RCC 7860 (cell line): ENCODE measurements at regions not wholly inside any gene's neighbourhood (a gene's known extent, or its start where the extent isn't known, plus 50 kb on each side); places are given as distances from the start of the nearest gene placed in this dataset.
"Not testable (repeated sequence)": the region's sequence is repeated elsewhere in the genome, so short reads cannot be mapped to it uniquely, and the experiment has no call there.

ENCODE experiments used
- DNase-seq: peaks from one replicate; pipeline ENCODE4 v3.0.0-alpha.2; 2015; ENCODE audit warnings: low spot score
- FAIRE-seq: peaks from 2 replicates; lab custom pipeline; 2012; peaks lifted over from hg19 to GRCh38; lab: Jason Lieb, UNC

GRCh38 chrX:437661-438390 is 51.1 kb upstream of the PPP2R3B start:
- DNase-seq = no peak
- FAIRE-seq = no peak

- DNase-seq (no peak), FAIRE-seq (no peak)
Observed at GRCh38 chrX:439241-439640, 52.5 kb upstream of the PPP2R3B start.

- FAIRE-seq = no peak
Observed at GRCh38 chrX:439719-440118, 53.0 kb upstream of the PPP2R3B start.

GRCh38 chrX:440636-441035 is 53.9 kb upstream of the PPP2R3B start:
- no peak for FAIRE-seq
- no peak for DNase-seq

More at GRCh38 chrX:439719-440118, 53.0 kb upstream of the PPP2R3B start:
- no peak for DNase-seq

GRCh38 chrX:443536-444210 is 57.0 kb upstream of the PPP2R3B start:
- FAIRE-seq (no peak), DNase-seq (no peak)

DNA sequence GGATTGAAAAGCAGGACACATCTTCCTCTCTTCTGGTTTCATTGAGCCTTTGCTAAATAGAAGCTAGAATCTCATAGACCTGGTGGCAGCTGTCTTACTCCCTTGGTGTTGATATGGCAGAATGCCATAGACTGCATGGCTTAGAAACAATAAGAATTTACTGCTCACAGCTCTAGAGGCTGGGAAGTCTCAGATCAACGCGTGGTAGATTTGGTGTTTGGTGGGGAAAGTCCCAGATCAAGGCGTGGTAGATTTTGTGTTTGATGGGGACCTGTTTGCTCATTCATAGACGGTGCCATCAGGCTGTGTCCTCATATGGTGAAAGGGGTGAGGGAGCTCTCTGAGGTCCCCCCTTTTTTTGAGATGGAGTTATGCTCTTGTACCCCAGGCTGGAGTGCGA is 57.6 kb upstream of the PPP2R3B start:
- DNase-seq = no peak
- no peak for FAIRE-seq

GRCh38 chrX:445727-446126 is 59.0 kb upstream of the PPP2R3B start:
- FAIRE-seq (no peak), DNase-seq (no peak)

- no peak for DNase-seq
Observed at GRCh38 chrX:446245-446644, 59.5 kb upstream of the PPP2R3B start.

GRCh38 chrX:447052-447451 is 60.3 kb upstream of the PPP2R3B start:
- no peak for DNase-seq
- FAIRE-seq = no peak

More at GRCh38 chrX:446245-446644, 59.5 kb upstream of the PPP2R3B start:
- FAIRE-seq = no peak

GRCh38 chrX:451750-452149 is 65.0 kb upstream of the PPP2R3B start:
- not testable (repeated sequence) for FAIRE-seq, DNase-seq

- DNase-seq (no peak), FAIRE-seq (no peak)
Observed at GRCh38 chrX:452598-452997, 65.9 kb upstream of the PPP2R3B start.

- DNase-seq, FAIRE-seq: not testable (repeated sequence)
Observed at GRCh38 chrX:454514-454913, 67.8 kb upstream of the PPP2R3B start.

- FAIRE-seq = no peak
- DNase-seq = no peak
Observed at GRCh38 chrX:455199-455598, 68.5 kb upstream of the PPP2R3B start.

- no peak for DNase-seq
- no peak for FAIRE-seq
Observed at GRCh38 chrX:455673-456072, 69.0 kb upstream of the PPP2R3B start.

- FAIRE-seq (no peak), DNase-seq (no peak)
Observed at GRCh38 chrX:456146-456545, 69.4 kb upstream of the PPP2R3B start.

DNA sequence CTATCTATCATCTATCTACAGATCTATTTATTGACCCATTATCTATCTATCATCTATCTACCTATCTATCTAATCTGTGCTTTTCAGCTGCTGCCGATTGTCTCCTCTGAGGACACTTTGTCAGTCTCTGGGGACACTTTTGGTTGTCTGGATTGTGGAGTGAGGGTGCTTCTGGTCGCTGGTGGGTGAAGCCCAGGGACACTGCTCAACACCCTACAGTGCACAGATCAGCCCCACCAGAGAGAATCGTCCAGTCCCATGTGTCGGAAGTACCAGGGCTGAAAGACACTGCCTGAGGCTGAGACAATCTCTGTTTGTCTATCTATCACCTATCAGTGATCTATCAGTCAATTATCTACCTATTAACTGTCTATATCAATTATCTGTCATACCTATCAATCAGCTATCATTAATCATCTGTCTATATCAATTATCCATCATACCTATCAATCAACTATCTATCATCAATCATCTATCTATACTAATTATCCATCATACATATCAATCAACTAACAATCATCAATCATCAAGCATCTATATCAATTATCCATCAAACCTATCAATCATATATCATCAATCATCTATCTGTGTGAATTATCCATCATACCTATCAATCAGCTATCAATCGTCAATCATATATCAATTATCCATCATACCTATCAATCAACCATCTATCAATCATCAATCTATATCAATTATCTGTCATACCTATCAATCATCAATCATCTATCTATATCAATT is 70.0 kb upstream of the PPP2R3B start:
- FAIRE-seq (no peak), DNase-seq (no peak)

DNA sequence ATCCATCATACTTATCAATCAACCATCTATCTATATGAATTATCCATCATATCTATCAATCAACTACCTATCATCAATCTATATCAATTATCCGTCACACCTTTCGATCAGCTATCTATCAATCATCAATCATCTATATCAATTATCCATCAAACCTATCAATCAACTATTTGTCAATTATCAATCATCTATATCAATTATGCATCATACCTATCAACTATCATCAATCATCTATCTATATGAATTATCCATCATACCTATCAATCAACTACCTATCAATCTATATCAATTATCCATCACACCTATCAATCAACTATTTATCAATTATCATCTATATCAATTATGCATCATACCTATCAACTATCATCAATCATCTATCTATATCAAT is 70.6 kb upstream of the PPP2R3B start:
- DNase-seq = no peak
- peak; percentile 58 for FAIRE-seq

DNA sequence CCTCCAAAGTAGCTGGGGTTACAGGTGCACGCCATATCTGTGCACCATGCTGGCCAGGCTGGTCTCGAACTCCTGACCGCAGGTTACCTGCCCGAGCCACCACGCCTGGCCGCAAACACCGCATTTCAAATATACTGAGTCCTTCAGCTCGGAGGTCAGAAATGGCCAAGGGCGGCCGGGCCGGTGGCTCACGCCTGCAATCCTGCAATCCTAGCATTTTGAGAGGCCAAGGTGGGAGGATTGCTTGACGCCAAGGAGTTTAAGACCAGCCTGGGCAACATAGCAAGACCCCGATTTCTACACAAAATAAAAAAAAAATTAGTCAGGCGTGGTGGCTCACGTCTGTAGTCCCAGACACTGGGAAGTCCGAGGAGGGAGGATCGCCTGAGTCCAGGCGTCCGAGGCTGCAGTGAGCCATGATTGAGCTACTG is 71.9 kb upstream of the PPP2R3B start:
- DNase-seq (no peak), FAIRE-seq (no peak)

DNA sequence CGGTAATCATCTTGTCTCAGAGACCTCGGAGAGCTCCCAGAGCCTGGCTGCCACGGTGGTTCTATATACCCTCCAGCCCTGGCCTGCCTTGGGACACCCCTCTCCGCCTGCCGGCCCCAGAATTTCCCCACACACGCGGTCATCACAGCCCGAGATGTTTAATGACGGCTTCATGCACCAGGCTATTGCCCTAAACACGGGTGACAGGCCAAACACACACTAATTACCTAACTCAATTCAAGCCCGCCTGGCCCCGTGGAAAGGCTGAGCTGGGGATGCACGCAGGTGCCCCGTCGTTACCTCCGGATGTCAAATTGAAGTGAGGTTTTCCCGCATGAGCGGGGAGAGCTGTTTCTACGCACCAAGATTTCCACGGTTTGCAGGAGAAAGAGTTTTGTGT is 72.9 kb upstream of the PPP2R3B start:
- FAIRE-seq (no peak), DNase-seq (no peak)

- DNase-seq (no peak), FAIRE-seq (no peak)
Observed at GRCh38 chrX:460116-460515, 73.4 kb upstream of the PPP2R3B start.

GRCh38 chrX:460823-461640 is 74.3 kb upstream of the PPP2R3B start:
- FAIRE-seq (no peak), DNase-seq (no peak)
